ENCODE measurements at regions not wholly inside any gene's neighbourhood (a gene's known extent, or its start where the extent isn't known, plus 50 kb on each side); places are given as distances from the start of the nearest gene placed in this dataset.

GRCh38 chr20:39825524-39825923 lies 863.4 kb downstream of the DHX35 start:
- Histone ChIP-seq H3K36me3 (ENCODE audit: control insufficient read depth in 2 of 2, insufficient read depth in 1 of 2, low read length in 2 of 2) (no peaks in the 10 kb centered on the region), H3K27ac (ENCODE audit: extremely low read depth, low read depth, low read length) (no peak overlapping the region), H3K4me3 (ENCODE audit: low read depth, low read length) (no peak overlapping the region), H3K9me3 (ENCODE audit: control insufficient read depth, insufficient read depth, low read depth, low read length) (no peaks in the 10 kb centered on the region), H3K4me1 (ENCODE audit: control insufficient read depth, insufficient read depth, low read length) (no peaks in the 10 kb centered on the region)
- CTCF ChIA-PET, result interaction anchor here (1.0 to 1.9 kb wide), 2 partner anchors 48 to 556 kb away, joined by 3 to 7 read pairs; no protein-coding TSS in a partner anchor
- POLR2A ChIA-PET, result no interaction called here
- TF ChIP-seq ZNF792 (tag by site-specific recombination; IDR thresholded peaks at IDR 0.05), result no peak
- TF ChIP-seq MYNN (tag by site-specific recombination; IDR thresholded peaks at IDR 0.05; ENCODE audit: borderline replicate concordance), result no peak
- no peak for TF ChIP-seq ZNF488 (tag by site-specific recombination; IDR thresholded peaks at IDR 0.05)
- no peak for TF ChIP-seq ZNF398 (tag by site-specific recombination; IDR thresholded peaks at IDR 0.05)
- TF ChIP-seq ZNF549 (tag by site-specific recombination; IDR thresholded peaks at IDR 0.05), result no peak
- no peak for TF ChIP-seq ZBTB26 (tag by site-specific recombination; optimal IDR thresholded peaks at IDR 0.05)
- TF ChIP-seq ZNF791 (tag by site-specific recombination; IDR thresholded peaks at IDR 0.05), result no peak
- TF ChIP-seq ZNF311 (tag by site-specific recombination; IDR thresholded peaks at IDR 0.05; ENCODE audit: borderline replicate concordance), result no peak
- no peak for TF ChIP-seq PRDM1 (tag by site-specific recombination; IDR thresholded peaks at IDR 0.05)
- TF ChIP-seq ZNF24 (tag by site-specific recombination; IDR thresholded peaks at IDR 0.05), result no peak
- no peak for TF ChIP-seq ZNF350 (tag by site-specific recombination; IDR thresholded peaks at IDR 0.05)
- no peak for TF ChIP-seq ZNF184 (tag by site-specific recombination; IDR thresholded peaks at IDR 0.05)
- TF ChIP-seq ZNF292 (tag by site-specific recombination; IDR thresholded peaks at IDR 0.05; ENCODE audit: borderline replicate concordance, low read depth), result no peak
- TF ChIP-seq ZNF423 (tag by site-specific recombination; IDR thresholded peaks at IDR 0.05), result no peak
- TF ChIP-seq ZNF707 (tag by site-specific recombination; IDR thresholded peaks at IDR 0.05), result no peak
- no peak for TF ChIP-seq ZNF843 (tag by site-specific recombination; IDR thresholded peaks at IDR 0.05)

GRCh38 chr20:39823224-39823623 lies 861.1 kb downstream of the DHX35 start:
- TF ChIP-seq ZNF292 (tag by site-specific recombination; IDR thresholded peaks at IDR 0.05; ENCODE audit: borderline replicate concordance, low read depth) (no peak), GLI2 (tag by site-specific recombination; IDR thresholded peaks at IDR 0.05; ENCODE audit: borderline replicate concordance, low read depth) (no peak), ZNF184 (tag by site-specific recombination; IDR thresholded peaks at IDR 0.05) (no peak)
- ChIA-PET POLR2A (no interaction called here), CTCF (interaction anchor here (0.6 kb wide), 2 partner anchors 766 to 1129 kb away, joined by 4 to 5 read pairs; no protein-coding TSS in a partner anchor)
- Histone ChIP-seq H3K27ac (ENCODE audit: extremely low read depth, low read depth, low read length) (no peak overlapping the region), H3K9me3 (ENCODE audit: control insufficient read depth, insufficient read depth, low read depth, low read length) (no peaks in the 10 kb centered on the region), H3K4me3 (ENCODE audit: low read depth, low read length) (no peak overlapping the region), H3K36me3 (ENCODE audit: control insufficient read depth in 2 of 2, insufficient read depth in 1 of 2, low read length in 2 of 2) (no peaks in the 10 kb centered on the region), H3K4me1 (ENCODE audit: control insufficient read depth, insufficient read depth, low read length) (no peaks in the 10 kb centered on the region)

GRCh38 chr20:39822667-39823066 lies 860.5 kb downstream of the DHX35 start:
- no peak overlapping the region for H3K27ac ChIP-seq (ENCODE audit: extremely low read depth, low read depth, low read length)
- H3K4me1 ChIP-seq (ENCODE audit: control insufficient read depth, insufficient read depth, low read length), result no peaks in the 10 kb centered on the region
- ChIA-PET CTCF (interaction anchor here (0.6 kb wide), 1 partner anchor 765 kb away, joined by 4 read pairs; no protein-coding TSS in a partner anchor), POLR2A (no interaction called here)
- no peaks in the 10 kb centered on the region for H3K9me3 ChIP-seq (ENCODE audit: control insufficient read depth, insufficient read depth, low read depth, low read length)
- no peak for TF ChIP-seq ZNF473 (tag by site-specific recombination; IDR thresholded peaks at IDR 0.05)
- no peak for TF ChIP-seq GFI1B (tag by site-specific recombination; IDR thresholded peaks at IDR 0.05)
- TF ChIP-seq ZNF830 (tag by site-specific recombination; IDR thresholded peaks at IDR 0.05; ENCODE audit: low read depth), result no peak
- TF ChIP-seq ZEB2 (tag by site-specific recombination; IDR thresholded peaks at IDR 0.05), result no peak
- no peak for TF ChIP-seq ZNF121 (tag by site-specific recombination; IDR thresholded peaks at IDR 0.05)
- no peak for TF ChIP-seq ZBTB7A (tag by site-specific recombination; IDR thresholded peaks at IDR 0.05; ENCODE audit: low read depth)
- TF ChIP-seq ZNF629 (tag by site-specific recombination; IDR thresholded peaks at IDR 0.05), result no peak
- no peak for TF ChIP-seq ZNF211 (tag by site-specific recombination; IDR thresholded peaks at IDR 0.05; ENCODE audit: low read depth)
- TF ChIP-seq GLI4 (tag by site-specific recombination; IDR thresholded peaks at IDR 0.05), result no peak
- no peaks in the 10 kb centered on the region for H3K36me3 ChIP-seq (ENCODE audit: control insufficient read depth in 2 of 2, insufficient read depth in 1 of 2, low read length in 2 of 2)
- H3K4me3 ChIP-seq (ENCODE audit: low read depth, low read length), result no peak overlapping the region

Data from HEK293 (cell line).